HG03520 (cell line): ENCODE measurements at regions not wholly inside any gene's neighbourhood (a gene's known extent, or its start where the extent isn't known, plus 50 kb on each side); places are given as distances from the start of the nearest gene placed in this dataset.
"Not testable (repeated sequence)": the region's sequence is repeated elsewhere in the genome, so short reads cannot be mapped to it uniquely, and the experiment has no call there.

ENCODE experiments used
- ATAC-seq: cut with Tn5 transposase; IDR thresholded peaks from one replicate; pipeline ENCODE4 v1.9.1; 2021; ENCODE audit warnings: mild to moderate bottlenecking, moderate library complexity; ENCODE audit not compliant: unreplicated experiment

DNA sequence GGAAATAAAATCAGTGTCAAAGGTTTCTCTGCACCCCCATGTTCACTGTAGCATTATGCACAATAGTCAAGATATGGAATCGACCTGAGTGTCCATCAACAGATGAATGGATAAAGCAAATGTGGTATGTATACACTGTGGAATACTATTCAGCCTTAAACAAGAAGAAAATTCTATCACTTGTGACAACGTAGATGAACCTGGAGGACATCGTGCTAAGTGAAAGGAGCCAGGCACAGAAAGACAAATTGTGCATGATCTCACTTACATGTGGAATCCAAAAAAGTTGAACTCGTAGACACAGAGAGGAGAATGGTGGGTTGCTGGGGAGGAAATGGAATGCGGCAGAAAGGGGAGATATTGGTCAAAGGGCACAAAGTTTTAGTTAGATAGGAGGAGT is 136.3 kb upstream of the ESR1 start:
- ATAC-seq, result no peak

GRCh38 chr6:151674578-151674977 is 132.9 kb upstream of the ESR1 start:
- ATAC-seq, result no peak

DNA sequence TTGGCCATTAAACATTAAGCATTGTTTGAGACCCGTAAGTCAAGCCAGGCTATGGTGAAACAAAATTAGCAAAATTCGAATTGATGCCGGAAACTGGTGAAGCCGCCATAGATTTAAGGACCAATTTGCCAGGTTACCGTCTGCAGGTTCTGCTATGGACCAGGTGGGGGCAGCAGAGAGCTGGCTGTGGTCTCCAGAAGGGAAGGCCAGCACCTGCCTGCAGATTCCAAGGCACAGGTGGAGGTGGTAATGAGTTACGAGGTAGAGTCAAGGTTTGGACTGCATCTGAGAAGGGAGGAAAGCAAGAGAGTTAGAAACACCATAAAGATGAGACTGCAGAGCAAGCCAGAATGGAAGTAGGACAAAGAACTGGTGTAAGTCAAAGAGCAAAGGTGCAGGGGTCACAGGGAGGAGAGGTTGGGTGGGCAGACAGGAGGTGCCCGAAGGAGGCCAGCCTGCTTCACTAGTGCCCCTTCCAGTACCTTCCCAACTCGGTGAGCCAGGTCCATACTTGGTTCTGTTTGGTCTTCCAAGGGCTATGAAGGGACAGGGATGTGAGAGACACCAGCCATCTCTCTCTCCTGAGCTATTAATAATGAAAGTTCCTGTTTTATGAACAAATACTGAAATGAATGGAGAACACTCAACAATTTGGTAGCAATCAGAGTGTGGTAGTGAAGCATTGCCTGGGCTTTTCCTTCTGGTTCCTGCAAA is 131.6 kb upstream of the ESR1 start:
- peak; percentile 95 for ATAC-seq

DNA sequence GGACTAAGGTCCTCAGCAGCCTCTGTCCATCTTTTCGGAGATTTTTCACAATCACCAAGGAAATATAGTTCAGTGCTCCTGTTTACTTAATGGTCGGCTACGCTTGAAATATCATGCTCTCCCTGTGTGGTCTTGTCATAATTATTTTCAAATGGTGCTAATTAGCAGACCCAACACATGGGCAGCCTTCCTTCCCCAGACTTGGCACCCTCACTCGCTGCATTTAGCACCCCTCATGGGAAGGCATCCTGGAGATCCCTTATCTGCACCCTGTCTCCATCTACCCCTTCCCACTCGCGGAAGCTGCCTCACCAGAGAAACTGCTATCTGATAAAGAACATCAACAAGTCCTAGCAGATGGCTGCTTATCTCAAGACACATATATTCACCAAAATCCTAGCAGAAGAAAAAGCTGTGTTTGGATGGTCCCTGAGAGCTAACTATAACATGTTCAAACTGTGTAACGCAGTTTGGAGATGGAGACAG is 131.0 kb upstream of the ESR1 start:
- no peak for ATAC-seq

- no peak for ATAC-seq
These were observed 130.1 kb upstream of the ESR1 start for GRCh38 chr6:151677404-151677803.

DNA sequence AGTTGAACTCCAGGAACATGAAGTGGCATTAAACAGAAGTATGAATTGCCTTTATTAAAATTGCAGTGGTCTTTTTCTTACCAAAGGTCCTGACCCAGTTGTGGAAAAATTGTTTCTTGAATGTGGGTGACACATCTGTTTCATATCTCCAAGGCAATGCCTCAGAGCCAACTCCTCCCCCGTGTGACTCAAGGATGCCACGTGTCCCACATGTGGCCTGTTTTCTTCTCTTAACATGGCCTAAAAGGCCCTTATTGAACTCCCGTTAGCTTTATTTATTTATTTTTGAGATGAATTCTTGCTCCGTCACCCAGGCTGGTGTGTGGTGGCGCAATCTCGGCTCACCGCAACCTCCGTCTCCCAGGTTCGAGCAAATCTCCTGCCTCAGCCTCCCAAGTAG is 128.4 kb upstream of the ESR1 start:
- ATAC-seq, result no peak

GRCh38 chr6:151679941-151680340 is 127.5 kb upstream of the ESR1 start:
- no peak for ATAC-seq

DNA sequence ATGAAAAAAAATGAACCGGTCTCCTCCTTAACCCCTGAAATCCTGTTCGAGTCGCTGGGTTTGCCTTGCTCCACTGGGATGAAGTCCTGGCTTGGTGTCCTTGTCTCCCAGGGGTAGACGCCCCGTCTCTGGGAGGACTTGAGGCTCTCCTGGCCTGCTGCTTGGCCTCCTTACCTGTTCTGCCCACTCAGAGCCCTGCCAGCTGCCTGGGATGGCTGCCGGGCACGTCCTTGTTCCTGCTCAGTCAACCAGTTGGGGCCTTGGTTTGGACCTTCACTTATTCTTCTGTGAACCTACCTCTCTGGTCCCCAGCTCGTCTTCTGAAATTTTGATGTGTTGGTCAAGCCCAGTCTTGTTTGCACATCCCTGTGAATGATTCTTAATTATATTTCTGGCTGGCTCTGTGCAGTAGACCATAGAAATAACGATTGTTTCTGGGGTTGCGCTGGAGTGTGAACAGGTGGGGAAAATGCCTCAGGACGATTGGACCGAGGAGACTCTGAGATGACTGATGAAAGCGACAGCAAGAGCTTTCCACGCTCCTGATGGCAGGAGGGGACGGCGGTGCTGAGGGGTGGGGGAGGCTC is 126.5 kb upstream of the ESR1 start:
- ATAC-seq, result no peak

DNA sequence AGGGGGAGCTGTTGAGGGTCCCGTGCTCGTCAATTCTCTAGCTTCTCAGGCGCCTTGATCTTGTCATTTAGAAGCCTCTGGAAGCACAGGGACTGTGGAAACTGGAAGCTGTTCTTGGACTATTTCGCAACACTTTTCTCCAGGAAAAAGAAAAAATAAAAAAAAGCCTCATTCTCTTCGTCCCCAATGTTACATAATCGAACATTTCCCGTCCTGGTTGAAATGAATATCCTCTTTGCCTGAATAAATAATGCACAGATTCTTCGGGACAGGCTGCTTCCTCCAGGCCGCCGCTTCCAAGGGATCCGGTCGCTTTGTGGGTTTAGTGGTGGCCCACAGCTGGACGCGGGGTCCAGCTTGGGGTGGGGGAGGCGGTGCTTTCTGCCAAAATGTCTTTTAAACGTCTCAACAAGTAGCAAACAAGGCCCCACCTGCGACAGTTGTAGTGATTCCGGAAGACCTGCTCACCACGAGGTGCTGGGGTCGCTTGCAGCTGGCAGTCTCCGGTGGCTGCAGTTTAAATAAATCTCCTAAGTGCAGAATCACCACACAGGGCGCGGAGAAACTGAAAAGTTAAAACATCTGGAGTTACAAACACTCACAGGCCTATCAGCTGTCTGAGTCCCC is 125.9 kb upstream of the ESR1 start:
- no peak for ATAC-seq

GRCh38 chr6:151682251-151682650 is 125.2 kb upstream of the ESR1 start:
- no peak for ATAC-seq

DNA sequence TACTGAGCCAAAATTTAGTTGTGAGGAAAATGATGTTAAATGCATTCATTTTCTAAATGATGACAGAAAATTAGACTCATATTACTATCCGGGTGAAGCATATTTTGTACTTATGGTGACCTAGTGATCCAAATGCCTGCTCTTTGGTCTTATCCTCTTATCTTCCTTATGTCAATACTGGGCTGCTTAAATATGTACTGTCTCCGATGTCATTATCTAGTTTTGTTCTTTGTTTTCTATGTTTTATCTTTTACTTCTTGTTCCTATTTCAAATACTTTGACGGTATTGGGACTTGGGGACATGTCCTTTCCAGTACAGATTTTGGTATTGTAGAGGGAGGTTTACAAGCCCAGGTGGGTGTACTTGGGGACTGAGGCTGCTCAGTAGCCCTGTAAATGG is 124.6 kb upstream of the ESR1 start:
- ATAC-seq, result no peak

GRCh38 chr6:151683381-151683780 is 124.1 kb upstream of the ESR1 start:
- ATAC-seq, result no peak

- no peak for ATAC-seq
These were observed 117.8 kb upstream of the ESR1 start for GRCh38 chr6:151689499-151690201.

DNA sequence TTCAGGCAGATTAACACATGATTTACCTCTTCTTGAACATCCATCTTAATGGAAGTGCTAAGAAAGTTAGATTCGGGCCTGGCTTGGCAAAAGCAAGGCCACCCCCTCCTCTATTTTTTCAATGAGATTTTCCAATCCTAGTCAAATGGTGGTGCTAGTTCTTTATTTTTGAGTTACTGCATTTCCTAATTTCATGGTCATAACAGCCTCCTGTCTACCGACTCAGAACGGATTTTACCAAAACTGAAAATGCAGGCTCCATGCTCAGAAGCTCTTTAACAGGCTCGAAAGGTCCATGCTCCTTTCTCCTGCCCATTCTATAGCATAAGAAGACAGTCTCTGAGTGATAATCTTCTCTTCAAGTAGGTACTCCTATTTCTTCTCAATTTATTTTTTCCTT is 117.2 kb upstream of the ESR1 start:
- ATAC-seq, result no peak

GRCh38 chr6:151690768-151691562 is 116.5 kb upstream of the ESR1 start:
- ATAC-seq, result peak; percentile 98

DNA sequence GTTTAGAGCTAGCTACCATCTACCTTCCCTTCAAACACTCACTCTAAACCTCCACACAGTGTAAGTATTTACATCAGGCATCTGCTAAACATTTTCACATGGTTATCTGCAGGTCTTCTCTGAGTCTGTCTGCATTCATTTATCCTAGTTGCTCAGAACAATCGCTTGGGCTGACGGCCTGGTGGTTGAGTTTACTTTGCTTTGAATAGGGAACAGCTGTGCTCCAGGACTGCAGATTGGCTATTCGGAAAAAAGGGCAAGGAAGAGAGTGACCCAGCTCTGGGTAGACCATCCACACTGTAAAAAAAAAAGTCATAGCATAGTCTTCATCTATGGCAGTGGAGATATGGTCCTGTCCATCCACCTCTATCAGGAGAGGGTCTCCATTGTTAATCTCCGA is 115.3 kb upstream of the ESR1 start:
- no peak for ATAC-seq

DNA sequence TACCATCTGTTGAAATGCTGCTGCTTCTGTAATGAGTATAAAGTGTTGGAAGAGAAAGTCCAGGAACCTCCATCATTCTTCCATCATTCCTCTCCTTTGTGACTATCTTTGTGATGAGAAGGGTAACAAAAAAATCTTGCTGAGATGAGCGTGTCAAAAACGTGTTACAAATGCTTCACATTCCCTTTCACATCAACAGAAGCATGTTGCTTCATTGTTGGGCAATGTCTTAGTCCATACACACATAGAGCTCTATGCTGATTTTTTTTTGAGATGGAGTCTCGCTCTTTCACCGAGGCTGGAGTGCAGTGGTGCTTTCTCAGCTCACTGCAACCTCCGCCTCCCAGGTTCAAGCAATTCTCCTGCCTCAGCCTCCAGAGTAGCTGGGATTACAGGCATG is 114.1 kb upstream of the ESR1 start:
- ATAC-seq, result no peak

GRCh38 chr6:151695156-151695555 is 112.3 kb upstream of the ESR1 start:
- ATAC-seq, result no peak

DNA sequence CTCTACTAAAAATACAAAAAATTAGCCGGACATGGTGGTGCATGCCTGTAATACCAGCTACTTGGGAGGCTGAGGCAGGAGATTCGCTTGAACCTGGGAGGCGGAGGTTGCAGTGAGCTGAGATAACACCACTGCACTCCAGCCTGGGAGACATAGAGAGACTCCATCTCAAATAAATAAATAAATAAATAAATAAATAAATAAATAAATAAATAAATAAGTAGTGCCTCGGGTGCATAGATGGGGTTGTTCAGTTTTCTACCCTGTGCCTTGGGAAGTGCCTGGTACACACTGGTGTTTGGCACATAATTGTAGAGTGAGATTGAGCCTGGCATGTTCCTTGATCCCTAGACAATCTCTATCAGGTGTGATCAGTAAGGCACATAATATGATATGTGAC is 111.2 kb upstream of the ESR1 start:
- not testable (repeated sequence) for ATAC-seq

DNA sequence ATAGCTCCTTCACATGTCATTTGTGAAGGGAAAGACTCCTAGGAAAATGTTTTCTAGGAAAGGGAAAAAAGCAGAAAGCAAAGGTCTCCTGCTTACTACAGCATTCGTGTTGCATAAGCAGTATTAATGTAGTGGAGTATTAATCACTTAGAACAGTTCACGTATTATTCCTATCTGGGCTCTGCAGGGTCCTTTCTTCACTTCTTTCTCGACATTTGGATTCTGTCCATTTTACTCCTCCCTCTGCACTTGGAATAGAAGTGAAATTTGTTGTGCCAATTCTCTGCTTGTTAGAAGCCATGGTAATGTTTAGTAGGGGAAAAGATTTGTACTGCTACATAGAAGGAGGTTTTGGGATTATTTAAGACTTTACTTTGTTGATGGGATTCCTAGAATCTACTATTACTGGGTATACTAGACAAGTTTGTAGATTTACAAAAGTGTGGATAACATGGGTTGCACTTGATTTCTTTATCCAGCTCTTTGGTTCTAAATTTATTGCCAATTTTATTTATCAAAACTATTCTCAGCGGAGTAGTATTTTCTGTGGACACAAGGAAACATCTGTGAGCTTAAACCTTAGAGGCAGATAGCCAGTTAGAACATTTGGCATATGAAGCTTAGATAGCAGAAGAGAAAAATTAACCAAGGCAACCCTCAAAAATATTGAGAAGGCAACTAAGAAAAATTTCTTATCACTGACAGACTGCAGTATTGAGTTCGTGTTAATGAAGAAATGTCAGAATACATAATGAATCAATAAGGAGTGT is 108.4 kb upstream of the ESR1 start:
- no peak for ATAC-seq
